Natural killer cell (primary cell): ENCODE measurements at regions not wholly inside any gene's neighbourhood (a gene's known extent, or its start where the extent isn't known, plus 50 kb on each side); places are given as distances from the start of the nearest gene placed in this dataset.

ENCODE experiments used
- ATAC-seq, 3 donors: fragments of 150-1000 bp in 2 of 3; fragments of 200-7000 bp in 1 of 3; cut with Tn5 transposase; 1 replicate in 1 of 3; 2 replicates in 2 of 3; pipeline ENCODE4 v1.10.0; 2021; ENCODE audit warnings: mild to moderate bottlenecking in 2 of 3, moderate library complexity in 2 of 3
- DNase-seq, 2 donors: peaks; one replicate each; pipeline versions ENCODE4 v3.0.0 to v3.0.0-alpha.2; 2013 to 2021; ENCODE audit warnings: mixed read lengths in 1 of 2
- H3K27ac ChIP-seq: one replicate; pipeline ENCODE4 v1.5.1; 2013; ENCODE audit warnings: mild to moderate bottlenecking, low read length
- H3K27me3 ChIP-seq: one replicate; pipeline ENCODE4 v1.6.1; 2013; ENCODE audit warnings: low read length; ENCODE audit not compliant: control insufficient read depth, insufficient read depth
- H3K36me3 ChIP-seq: one replicate; pipeline ENCODE4 v1.6.1; 2013; ENCODE audit warnings: low read length; ENCODE audit not compliant: control insufficient read depth, insufficient read depth
- H3K4me1 ChIP-seq: one replicate; pipeline ENCODE4 v1.6.1; 2013; ENCODE audit warnings: low read length; ENCODE audit not compliant: control insufficient read depth, insufficient read depth
- H3K4me3 ChIP-seq: one replicate; pipeline ENCODE4 v1.5.1; 2013; ENCODE audit warnings: low read length
- H3K9me3 ChIP-seq: one replicate; pipeline ENCODE4 v1.6.1; 2013; ENCODE audit warnings: low read length; ENCODE audit not compliant: control insufficient read depth, insufficient read depth
- H3K27ac Mint-ChIP-seq, 2 donors: one replicate each; pipeline ENCODE4 v1.8.0; 2022; ENCODE audit warnings: mild to moderate bottlenecking in 2 of 2, mixed read lengths in 2 of 2, moderate library complexity in 1 of 2
- H3K27me3 Mint-ChIP-seq, 2 donors: one replicate each; pipeline ENCODE4 v1.8.0; 2022; ENCODE audit warnings: low read depth in 2 of 2, mixed read lengths in 2 of 2
- H3K36me3 Mint-ChIP-seq: one replicate; pipeline ENCODE4 v1.8.0; 2022; ENCODE audit warnings: mixed read lengths
- H3K4me1 Mint-ChIP-seq, 2 donors: one replicate each; pipeline ENCODE4 v1.8.0; 2022; ENCODE audit warnings: mixed read lengths in 2 of 2
- H3K4me3 Mint-ChIP-seq: one replicate; pipeline ENCODE4 v1.8.0; 2022; ENCODE audit warnings: mild to moderate bottlenecking, moderate library complexity, mixed read lengths
- H3K9me3 Mint-ChIP-seq, 2 donors: one replicate each; pipeline ENCODE4 v1.8.0; 2022; ENCODE audit warnings: mixed read lengths in 2 of 2
- WGBS: methylation state at CpG from one replicate; pipeline ENCODE4 v1.1.7; 2013; ENCODE audit warnings: missing lambda C conversion rate; ENCODE audit not compliant: insufficient coverage; 5-methylcytosine and 5-hydroxymethylcytosine counted together
- intact Hi-C: fragments of 100-400 bp; cut with micrococcal nuclease; formaldehyde crosslinking; loops from one replicate; pipeline ENCODE4 v1.14.2; 2022
- TF ChIP-seq, protein P1 (sequence below): fragments of 200-600 bp; IDR thresholded peaks from one replicate; pipeline ENCODE4 v1.8.0; 2022; ENCODE audit warnings: antibody characterized with exemption

DNA sequence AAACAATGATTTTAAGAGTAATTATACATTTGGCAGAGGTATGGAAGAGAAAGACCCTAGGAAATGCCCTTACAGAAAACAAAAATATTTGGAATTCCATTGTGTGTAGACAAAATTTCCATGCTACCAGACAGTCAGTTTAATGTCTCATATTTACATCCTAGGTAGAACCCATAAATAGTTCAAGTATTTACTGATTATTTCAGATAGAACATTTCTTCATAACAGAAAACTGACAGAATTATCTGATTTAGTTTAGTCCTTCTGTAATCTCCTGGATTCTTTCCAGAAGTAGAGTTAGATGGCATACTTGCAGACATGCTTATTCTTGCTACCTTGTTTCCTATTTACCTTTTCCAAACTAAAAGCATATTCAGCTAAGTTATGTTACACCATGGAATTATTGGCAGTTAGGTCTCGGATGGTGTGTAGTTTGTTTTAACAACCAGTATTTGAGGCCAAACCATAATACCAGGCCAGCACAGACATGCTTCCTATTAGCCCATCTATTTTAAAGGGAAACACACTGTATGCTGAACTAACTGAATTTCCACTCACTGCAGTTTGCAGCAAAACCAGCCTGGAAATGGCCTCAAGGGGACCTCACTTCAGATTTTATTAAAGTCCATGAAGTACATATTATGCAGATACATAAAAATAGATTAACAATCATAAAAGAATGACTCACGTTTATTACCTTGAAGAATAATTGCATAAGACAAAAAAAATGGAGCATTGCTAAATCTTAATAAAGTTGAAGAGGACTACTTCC lies 126.6 kb upstream of the LRIG3 start:
- Mint-ChIP-seq H3K27ac (no peak overlapping the region), H3K27me3 (no peaks in the 10 kb centered on the region), H3K9me3 (peaks cover 5 to 7% of the 10 kb centered on the region in 2 donors), H3K4me1 (no peaks in the 10 kb centered on the region), H3K36me3 (no peaks in the 10 kb centered on the region), H3K4me3 (no peak overlapping the region)
- 100% methylated on average over 1 of the region's 2 CpGs for WGBS
- Histone ChIP-seq H3K27ac (no peak overlapping the region), H3K4me3 (no peak overlapping the region), H3K27me3 (no peaks in the 10 kb centered on the region), H3K4me1 (no peaks in the 10 kb centered on the region), H3K36me3 (no peaks in the 10 kb centered on the region), H3K9me3 (no peaks in the 10 kb centered on the region)
- intact Hi-C loops = no loop called here
- no peak for ATAC-seq
- TF ChIP-seq, protein P1, sequence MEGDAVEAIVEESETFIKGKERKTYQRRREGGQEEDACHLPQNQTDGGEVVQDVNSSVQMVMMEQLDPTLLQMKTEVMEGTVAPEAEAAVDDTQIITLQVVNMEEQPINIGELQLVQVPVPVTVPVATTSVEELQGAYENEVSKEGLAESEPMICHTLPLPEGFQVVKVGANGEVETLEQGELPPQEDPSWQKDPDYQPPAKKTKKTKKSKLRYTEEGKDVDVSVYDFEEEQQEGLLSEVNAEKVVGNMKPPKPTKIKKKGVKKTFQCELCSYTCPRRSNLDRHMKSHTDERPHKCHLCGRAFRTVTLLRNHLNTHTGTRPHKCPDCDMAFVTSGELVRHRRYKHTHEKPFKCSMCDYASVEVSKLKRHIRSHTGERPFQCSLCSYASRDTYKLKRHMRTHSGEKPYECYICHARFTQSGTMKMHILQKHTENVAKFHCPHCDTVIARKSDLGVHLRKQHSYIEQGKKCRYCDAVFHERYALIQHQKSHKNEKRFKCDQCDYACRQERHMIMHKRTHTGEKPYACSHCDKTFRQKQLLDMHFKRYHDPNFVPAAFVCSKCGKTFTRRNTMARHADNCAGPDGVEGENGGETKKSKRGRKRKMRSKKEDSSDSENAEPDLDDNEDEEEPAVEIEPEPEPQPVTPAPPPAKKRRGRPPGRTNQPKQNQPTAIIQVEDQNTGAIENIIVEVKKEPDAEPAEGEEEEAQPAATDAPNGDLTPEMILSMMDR = no peak
- DNase-seq = no peak

DNA sequence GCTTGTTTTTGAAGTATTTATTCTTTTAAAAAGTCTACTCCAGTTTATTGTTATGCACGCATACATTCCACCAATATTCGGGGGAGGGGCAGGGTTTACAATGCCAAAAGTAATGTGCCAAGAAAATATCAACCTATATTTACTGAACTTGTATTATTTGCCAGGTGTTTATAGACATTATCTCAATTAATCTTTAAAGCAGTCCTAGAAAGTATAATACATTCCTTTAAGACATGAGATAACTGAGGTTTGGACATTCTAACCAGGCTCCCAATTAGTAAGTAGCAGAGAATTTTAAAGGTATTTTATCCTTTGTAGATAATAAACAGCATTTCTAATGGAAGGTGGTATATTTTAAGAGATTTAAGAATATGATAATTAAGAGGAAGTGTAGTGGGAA lies 124.5 kb upstream of the LRIG3 start:
- Histone ChIP-seq H3K36me3 (no peaks in the 10 kb centered on the region), H3K4me1 (no peaks in the 10 kb centered on the region), H3K4me3 (no peak overlapping the region), H3K9me3 (no peaks in the 10 kb centered on the region), H3K27ac (no peak overlapping the region), H3K27me3 (no peaks in the 10 kb centered on the region)
- TF ChIP-seq, protein P1 = no peak
- Mint-ChIP-seq H3K4me1 (no peaks in the 10 kb centered on the region), H3K36me3 (no peaks in the 10 kb centered on the region), H3K27me3 (no peaks in the 10 kb centered on the region), H3K9me3 (peaks cover 5 to 7% of the 10 kb centered on the region in 2 donors), H3K27ac (no peak overlapping the region), H3K4me3 (no peak overlapping the region)
- DNase-seq = no peak
- WGBS = no CpG with 5 or more reads among the region's 2 CpGs
- no peak for ATAC-seq
- intact Hi-C loops = no loop called here

- H3K27me3 ChIP-seq = no peaks in the 10 kb centered on the region
These were observed 121.2 kb upstream of the LRIG3 start for GRCh38 chr12:59041241-59042121.

More at GRCh38 chr12:59041241-59042121, 121.2 kb upstream of the LRIG3 start:
- Mint-ChIP-seq H3K36me3 (no peaks in the 10 kb centered on the region), H3K27me3 (no peaks in the 10 kb centered on the region), H3K4me1 (no peaks in the 10 kb centered on the region), H3K27ac (no peak overlapping the region), H3K9me3 (peaks cover 9 to 12% of the 10 kb centered on the region in 2 donors), H3K4me3 (no peak overlapping the region)
- H3K27ac ChIP-seq = no peak overlapping the region
- H3K9me3 ChIP-seq = no peaks in the 10 kb centered on the region
- WGBS = 78% methylated on average over 4 of the region's 4 CpGs
- no peaks in the 10 kb centered on the region for H3K36me3 ChIP-seq
- H3K4me1 ChIP-seq = no peaks in the 10 kb centered on the region
- no peak overlapping the region for H3K4me3 ChIP-seq
- TF ChIP-seq, protein P1 = no peak
- DNase-seq (no peak), ATAC-seq (no peak)
- intact Hi-C loops = no loop called here
